ENCODE measurements at regions not wholly inside any gene's neighbourhood (a gene's known extent, or its start where the extent isn't known, plus 50 kb on each side); places are given as distances from the start of the nearest gene placed in this dataset.
A peak's percentile ranks its signal among the peaks of the same experiment; 100 is the strongest.

- no peak for TF ChIP-seq POLR2A (IDR thresholded peaks at IDR 0.05; ENCODE audit: extremely low read depth, insufficient read length)
- no peak for TF ChIP-seq CTCF (IDR thresholded peaks at IDR 0.05; ENCODE audit: low read depth, low read length)
- no peak for TF ChIP-seq MAX (IDR thresholded peaks at IDR 0.05; ENCODE audit: low read depth, low read length)
- TF ChIP-seq MYC (IDR thresholded peaks at IDR 0.05; ENCODE audit: low read depth, low read length) = no peak
- no peak for DNase-seq (ENCODE audit: low read depth)
- no peak overlapping the region for H3K4me3 ChIP-seq (ENCODE audit: low read depth, low read length)
Measured at GRCh38 chrX:148322906-148323305, 177.5 kb upstream of the AFF2 start.

- no peak for DNase-seq (ENCODE audit: low read depth)
- H3K4me3 ChIP-seq (ENCODE audit: low read depth, low read length) = no peak overlapping the region
- TF ChIP-seq MAX (IDR thresholded peaks at IDR 0.05; ENCODE audit: low read depth, low read length) = no peak
- no peak for TF ChIP-seq MYC (IDR thresholded peaks at IDR 0.05; ENCODE audit: low read depth, low read length)
- TF ChIP-seq CTCF (IDR thresholded peaks at IDR 0.05; ENCODE audit: low read depth, low read length) = no peak
- no peak for TF ChIP-seq POLR2A (IDR thresholded peaks at IDR 0.05; ENCODE audit: extremely low read depth, insufficient read length)
Measured at GRCh38 chrX:148333989-148334388, 166.4 kb upstream of the AFF2 start.

- TF ChIP-seq MAX (IDR thresholded peaks at IDR 0.05; ENCODE audit: low read depth, low read length) (no peak), MYC (IDR thresholded peaks at IDR 0.05; ENCODE audit: low read depth, low read length) (no peak), CTCF (IDR thresholded peaks at IDR 0.05; ENCODE audit: low read depth, low read length) (no peak), POLR2A (IDR thresholded peaks at IDR 0.05; ENCODE audit: extremely low read depth, insufficient read length) (no peak)
- no peak for DNase-seq (ENCODE audit: low read depth)
- H3K4me3 ChIP-seq (ENCODE audit: low read depth, low read length) = no peak overlapping the region
Measured at GRCh38 chrX:148337873-148338272, 162.5 kb upstream of the AFF2 start.

GRCh38 chrX:148354916-148355315 is 145.5 kb upstream of the AFF2 start:
- TF ChIP-seq MAX (IDR thresholded peaks at IDR 0.05; ENCODE audit: low read depth, low read length) = no peak
- TF ChIP-seq POLR2A (IDR thresholded peaks at IDR 0.05; ENCODE audit: extremely low read depth, insufficient read length) = no peak
- TF ChIP-seq CTCF (IDR thresholded peaks at IDR 0.05; ENCODE audit: low read depth, low read length) = no peak
- TF ChIP-seq MYC (IDR thresholded peaks at IDR 0.05; ENCODE audit: low read depth, low read length) = no peak
- peak; percentile 73 for DNase-seq (ENCODE audit: low read depth)
- no peak overlapping the region for H3K4me3 ChIP-seq (ENCODE audit: low read depth, low read length)

- no peak for TF ChIP-seq CTCF (IDR thresholded peaks at IDR 0.05; ENCODE audit: low read depth, low read length)
- H3K4me3 ChIP-seq (ENCODE audit: low read depth, low read length) = no peak overlapping the region
Measured at GRCh38 chrX:148361641-148362040, 138.8 kb upstream of the AFF2 start.

GRCh38 chrX:148363471-148364235 is 136.8 kb upstream of the AFF2 start:
- no peak for TF ChIP-seq MYC (IDR thresholded peaks at IDR 0.05; ENCODE audit: low read depth, low read length)
- TF ChIP-seq CTCF (IDR thresholded peaks at IDR 0.05; ENCODE audit: low read depth, low read length) = no peak
- TF ChIP-seq MAX (IDR thresholded peaks at IDR 0.05; ENCODE audit: low read depth, low read length) = no peak
- TF ChIP-seq POLR2A (IDR thresholded peaks at IDR 0.05; ENCODE audit: extremely low read depth, insufficient read length) = no peak
- no peak overlapping the region for H3K4me3 ChIP-seq (ENCODE audit: low read depth, low read length)
- no peak for DNase-seq (ENCODE audit: low read depth)

More at GRCh38 chrX:148361641-148362040, 138.8 kb upstream of the AFF2 start:
- no peak for DNase-seq (ENCODE audit: low read depth)

Measured in NB4 (cell line).